Spleen (tissue), 11 donors: ENCODE measurements at regions not wholly inside any gene's neighbourhood (a gene's known extent, or its start where the extent isn't known, plus 50 kb on each side); places are given as distances from the start of the nearest gene placed in this dataset.

Experiments used
- DNase-seq: peaks from one replicate; pipeline ENCODE4 v3.0.0-alpha.2; 2020
- H3K27ac ChIP-seq, 8 donors: fragments of 200-600 bp; sonication (generic) in 7 of 8; 1 replicate in 4 of 8; 2 replicates in 4 of 8; pipeline versions ENCODE4 v1.5.0 to v1.8.0; 2016 to 2021; ENCODE audit warnings: inconsistent platforms in 4 of 8, mild to moderate bottlenecking in 4 of 8, moderate library complexity in 1 of 8
- H3K27me3 ChIP-seq, 7 donors: fragments of 200-600 bp; sonication (generic) in 6 of 7; replicated peaks in 1 of 7; 1 replicate in 4 of 7; 2 replicates in 3 of 7; pipeline versions ENCODE4 v1.5.0 to v1.8.0; 2016 to 2021; ENCODE audit warnings: inconsistent platforms in 3 of 7, mild to moderate bottlenecking in 1 of 7
- H3K36me3 ChIP-seq, 6 donors: fragments of 200-600 bp; sonication (generic) in 5 of 6; 1 replicate in 4 of 6; 2 replicates in 2 of 6; pipeline versions ENCODE4 v1.5.0 to v1.8.0; 2016 to 2021; ENCODE audit warnings: inconsistent platforms in 2 of 6
- H3K4me1 ChIP-seq, 6 donors: fragments of 200-600 bp; sonication (generic) in 5 of 6; 1 replicate in 3 of 6; 2 replicates in 3 of 6; pipeline versions ENCODE4 v1.5.0 to v1.8.0; 2016 to 2021; ENCODE audit warnings: inconsistent platforms in 3 of 6
- H3K4me3 ChIP-seq, 8 donors: fragments of 200-600 bp; sonication (generic) in 7 of 8; 1 replicate in 4 of 8; 2 replicates in 4 of 8; pipeline versions ENCODE4 v1.5.0 to v1.8.0; 2016 to 2021; ENCODE audit warnings: inconsistent platforms in 4 of 8, mild to moderate bottlenecking in 4 of 8, moderate library complexity in 2 of 8
- H3K9me3 ChIP-seq, 8 donors: fragments of 200-600 bp; sonication (generic) in 7 of 8; 1 replicate in 4 of 8; 2 replicates in 4 of 8; pipeline versions ENCODE4 v1.5.0 to v1.8.0; 2016 to 2021; ENCODE audit warnings: inconsistent platforms in 4 of 8
- CTCF ChIP-seq, 11 experiments: fragments of 200-600 bp in 7 of 11; fragments of 450-650 bp in 4 of 11; sonication (generic) in 4 of 11; IDR thresholded peaks in 8 of 11; conservative IDR thresholded peaks in 3 of 11; 1 replicate in 7 of 11; 2 replicates in 4 of 11; pipeline versions ENCODE4 v1.4.0 to v1.8.0; 2016 to 2021; ENCODE audit warnings: antibody characterized with exemption in 11 of 11, inconsistent platforms in 4 of 11, mild to moderate bottlenecking in 1 of 11
- POLR2A ChIP-seq, 3 donors: fragments of 450-650 bp; IDR thresholded peaks; one replicate each; pipeline ENCODE4 v1.5.1; 2017; ENCODE audit warnings: antibody characterized with exemption in 3 of 3, mild to moderate bottlenecking in 1 of 3
- POLR2AphosphoS5 ChIP-seq, 3 donors: sonication (generic); formaldehyde crosslinking; IDR thresholded peaks; one replicate each; pipeline ENCODE4 v1.5.1; 2017; ENCODE audit warnings: antibody characterized with exemption in 3 of 3
- WGBS, 5 donors: extraction: QIAGEN DNeasy Blood & Tissue Kit in 3 of 5; methylation state at CpG; one replicate each; pipeline versions ENCODE4 v1.1.5 to v1.1.7; 2013 to 2018; 5-methylcytosine and 5-hydroxymethylcytosine counted together
- intact Hi-C: fragments of 100-400 bp; cut with DNase I; formaldehyde crosslinking; loops from one replicate; pipeline ENCODE4 v1.15.0; 2023; ENCODE audit warnings: low total_unique reads
- donor health status: healthy with polysubstance abuse.
- donor health status: DM: no; HTN: no; CAD: no; lungs with moderate emphysema.
- donor health status: DM: no; HTN: no; CAD: no.
- donor health status: Bipolar disorder and iron deficiency.
- donor health status: healthy.
- donor health status: DM: no; HTN: no; CAD: no.
- donor health status: DM: yes; HTN: yes; CAD: no.

- TF ChIP-seq POLR2AphosphoS5 (IDR thresholded peaks at IDR 0.05): no peak
- TF ChIP-seq POLR2A (IDR thresholded peaks at IDR 0.05): no peak
- TF ChIP-seq CTCF (IDR thresholded peaks at IDR 0.05 in 8 of 11, conservative IDR thresholded peaks at IDR 0.05 in 3 of 11): no peak
Observed at GRCh38 chr3:104521606-104522336, 844.9 kb upstream of the ALCAM start.

GRCh38 chr3:104523136-104523535, 843.6 kb upstream of the ALCAM start:
- Histone ChIP-seq H3K4me3 (no peak overlapping the region), H3K9me3 (no peaks in the 10 kb centered on the region), H3K36me3 (no peaks in the 10 kb centered on the region), H3K4me1 (peaks cover 0 to 65% (median 19%) of the 10 kb centered on the region in 6 donors), H3K27ac (peak overlapping the region in 4 of 8 donors; percentile 58 to 82 (median 76)), H3K27me3 (no peaks in the 10 kb centered on the region)
- intact Hi-C loops: no loop called here
- 47 to 58% (median 55%) methylated on average over 6 of the region's 6 CpGs for WGBS, 5 donors
- no peak for DNase-seq
- TF ChIP-seq POLR2A (IDR thresholded peaks at IDR 0.05) (no peak), CTCF (IDR thresholded peaks at IDR 0.05 in 8 of 11, conservative IDR thresholded peaks at IDR 0.05 in 3 of 11) (no peak), POLR2AphosphoS5 (IDR thresholded peaks at IDR 0.05) (no peak)

More at GRCh38 chr3:104521606-104522336, 844.9 kb upstream of the ALCAM start:
- intact Hi-C loops: no loop called here
- Histone ChIP-seq H3K27me3 (no peaks in the 10 kb centered on the region), H3K4me1 (peaks cover 0 to 56% (median 17%) of the 10 kb centered on the region in 6 donors), H3K9me3 (no peaks in the 10 kb centered on the region), H3K27ac (peak overlapping the region; percentile 28 to 82 (median 56)), H3K4me3 (no peak overlapping the region), H3K36me3 (no peaks in the 10 kb centered on the region)
- 47 to 59% (median 56%) methylated on average over 7 of the region's 7 CpGs for WGBS, 5 donors
- peak; percentile 82 for DNase-seq

GRCh38 chr3:104526901-104527401, 839.8 kb upstream of the ALCAM start:
- Histone ChIP-seq H3K4me1 (peaks cover 0 to 38% (median 8%) of the 10 kb centered on the region in 6 donors), H3K36me3 (no peaks in the 10 kb centered on the region), H3K9me3 (peaks cover 0 to 19% (median 4%) of the 10 kb centered on the region in 8 donors), H3K4me3 (no peak overlapping the region), H3K27ac (peak overlapping the region in 6 of 8 donors; percentile 27 to 65 (median 34)), H3K27me3 (no peaks in the 10 kb centered on the region)
- 44 to 63% (median 55%) methylated on average over 3 of the region's 3 CpGs for WGBS, 5 donors
- DNase-seq: no peak
- intact Hi-C loops: no loop called here
- TF ChIP-seq POLR2AphosphoS5 (IDR thresholded peaks at IDR 0.05): no peak
- no peak for TF ChIP-seq POLR2A (IDR thresholded peaks at IDR 0.05)
- TF ChIP-seq CTCF (IDR thresholded peaks at IDR 0.05 in 8 of 11, conservative IDR thresholded peaks at IDR 0.05 in 3 of 11): no peak

GRCh38 chr3:104530934-104531333, 835.8 kb upstream of the ALCAM start:
- intact Hi-C loops: no loop called here
- TF ChIP-seq POLR2AphosphoS5 (IDR thresholded peaks at IDR 0.05): no peak
- TF ChIP-seq CTCF (IDR thresholded peaks at IDR 0.05 in 8 of 11, conservative IDR thresholded peaks at IDR 0.05 in 3 of 11): no peak
- no peak for TF ChIP-seq POLR2A (IDR thresholded peaks at IDR 0.05)
- Histone ChIP-seq H3K27ac (no peak overlapping the region), H3K9me3 (peaks cover 0 to 37% (median 18%) of the 10 kb centered on the region in 8 donors), H3K36me3 (no peaks in the 10 kb centered on the region), H3K4me1 (peaks cover 0 to 17% (median 6%) of the 10 kb centered on the region in 6 donors), H3K4me3 (no peak overlapping the region), H3K27me3 (no peaks in the 10 kb centered on the region)
- DNase-seq: no peak
- 72 to 88% (median 82%) methylated on average over 5 to 8 of the region's 8 CpGs for WGBS, 5 donors
